ENCODE measurements at regions not wholly inside any gene's neighbourhood (a gene's known extent, or its start where the extent isn't known, plus 50 kb on each side); places are given as distances from the start of the nearest gene placed in this dataset.

- H3K4me3 ChIP-seq (ENCODE audit: low read depth, low read length), result no peak overlapping the region
- no peak for DNase-seq (ENCODE audit: low read depth)
- no peak for TF ChIP-seq CTCF (IDR thresholded peaks at IDR 0.05; ENCODE audit: control insufficient read depth, extremely low read depth, insufficient read depth)
Observed at GRCh38 chr2:122319539-122320132, 564.2 kb downstream of the TSN start.

GRCh38 chr2:122322815-122323214 lies 567.4 kb downstream of the TSN start:
- DNase-seq (ENCODE audit: low read depth), result no peak
- no peak overlapping the region for H3K4me3 ChIP-seq (ENCODE audit: low read depth, low read length)
- TF ChIP-seq CTCF (IDR thresholded peaks at IDR 0.05; ENCODE audit: control insufficient read depth, extremely low read depth, insufficient read depth), result no peak

- TF ChIP-seq CTCF (IDR thresholded peaks at IDR 0.05; ENCODE audit: control insufficient read depth, extremely low read depth, insufficient read depth), result no peak
- no peak for DNase-seq (ENCODE audit: low read depth)
- H3K4me3 ChIP-seq (ENCODE audit: low read depth, low read length), result no peak overlapping the region
Observed at GRCh38 chr2:122323927-122324326, 568.5 kb downstream of the TSN start.

- H3K4me3 ChIP-seq (ENCODE audit: low read depth, low read length), result no peak overlapping the region
- no peak for DNase-seq (ENCODE audit: low read depth)
Observed at GRCh38 chr2:122326471-122326870, 571.0 kb downstream of the TSN start.

GRCh38 chr2:122328816-122329215 lies 573.4 kb downstream of the TSN start:
- no peak for TF ChIP-seq CTCF (IDR thresholded peaks at IDR 0.05; ENCODE audit: control insufficient read depth, extremely low read depth, insufficient read depth)
- DNase-seq (ENCODE audit: low read depth), result no peak
- H3K4me3 ChIP-seq (ENCODE audit: low read depth, low read length), result no peak overlapping the region

More at GRCh38 chr2:122326471-122326870, 571.0 kb downstream of the TSN start:
- TF ChIP-seq CTCF (IDR thresholded peaks at IDR 0.05; ENCODE audit: control insufficient read depth, extremely low read depth, insufficient read depth), result no peak

GRCh38 chr2:122329278-122329677 lies 573.8 kb downstream of the TSN start:
- DNase-seq (ENCODE audit: low read depth), result no peak
- TF ChIP-seq CTCF (IDR thresholded peaks at IDR 0.05; ENCODE audit: control insufficient read depth, extremely low read depth, insufficient read depth), result no peak
- H3K4me3 ChIP-seq (ENCODE audit: low read depth, low read length), result no peak overlapping the region

GRCh38 chr2:122333932-122334331 lies 578.5 kb downstream of the TSN start:
- TF ChIP-seq CTCF (IDR thresholded peaks at IDR 0.05; ENCODE audit: control insufficient read depth, extremely low read depth, insufficient read depth), result no peak
- DNase-seq (ENCODE audit: low read depth), result no peak
- no peak overlapping the region for H3K4me3 ChIP-seq (ENCODE audit: low read depth, low read length)

Data from LNCaP clone FGC (cell line).